Astrocyte (in vitro differentiated cells and primary cell): ENCODE measurements at regions not wholly inside any gene's neighbourhood (a gene's known extent, or its start where the extent isn't known, plus 50 kb on each side); places are given as distances from the start of the nearest gene placed in this dataset.

Source experiments
- CTCF ChIP-seq: IDR thresholded peaks from 2 replicates; pipeline ENCODE4 v1.5.1; 2011; ENCODE audit warnings: low read depth, mild to moderate bottlenecking, inconsistent platforms, low read length, moderate library complexity; ENCODE audit not compliant: insufficient read depth
- EZH2 ChIP-seq: IDR thresholded peaks from 2 replicates; pipeline ENCODE4 v1.6.1; 2012; ENCODE audit warnings: mild to moderate bottlenecking, low read length, inconsistent platforms; ENCODE audit not compliant: insufficient read depth

DNA sequence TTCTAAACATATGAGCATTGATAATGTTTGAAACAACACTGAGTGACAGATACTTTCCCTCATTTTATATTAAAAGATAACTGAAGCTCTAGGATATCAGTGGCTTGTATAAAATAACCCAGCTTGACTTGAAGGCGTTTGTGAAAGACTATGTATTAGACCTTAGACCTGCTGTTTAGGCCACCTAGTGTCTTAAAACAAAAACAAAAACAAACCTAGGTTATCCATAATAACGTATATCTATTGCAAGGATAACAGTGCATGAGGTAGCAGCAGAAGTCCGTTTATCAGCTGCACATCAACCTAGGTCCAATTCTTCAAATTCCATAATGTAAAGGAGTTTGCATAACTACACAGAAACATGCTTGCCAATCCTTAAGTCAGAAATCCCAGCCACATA lies 79.5 kb upstream of the MAP2 start:
- TF ChIP-seq CTCF (no peak), EZH2 (no peak)
